ENCODE measurements at regions not wholly inside any gene's neighbourhood (a gene's known extent, or its start where the extent isn't known, plus 50 kb on each side); places are given as distances from the start of the nearest gene placed in this dataset.

DNA sequence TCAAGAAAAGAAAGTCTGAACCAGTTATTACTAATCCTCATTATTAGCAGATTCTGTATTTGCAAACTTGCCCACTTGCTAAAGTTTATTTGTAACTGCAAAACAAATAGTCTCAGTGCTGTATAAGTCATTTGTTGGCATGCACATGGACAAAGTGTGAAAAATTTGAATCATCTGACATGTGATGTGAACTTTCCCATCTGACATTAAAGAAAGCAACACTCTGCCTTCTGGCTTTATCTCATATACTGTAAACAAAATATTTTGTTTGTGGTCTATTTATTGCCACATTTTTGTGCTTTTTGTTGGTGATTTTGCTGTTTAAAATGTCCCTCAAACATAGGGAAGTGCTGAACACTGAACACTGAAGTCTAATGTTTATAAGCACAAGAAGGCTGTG, 513.8 kb downstream of the RPL10L start:
- no peak for TF ChIP-seq POLR2A (IDR thresholded peaks at IDR 0.05; ENCODE audit: low read length)
- TF ChIP-seq GATA1 (IDR thresholded peaks at IDR 0.05; ENCODE audit: low read depth, low read length), result no peak

All from erythroblast (primary cell).